ENCODE measurements at regions not wholly inside any gene's neighbourhood (a gene's known extent, or its start where the extent isn't known, plus 50 kb on each side); places are given as distances from the start of the nearest gene placed in this dataset.

- no peak for TF ChIP-seq CTCF (IDR thresholded peaks at IDR 0.05)
- no peak for TF ChIP-seq POLR2A (IDR thresholded peaks at IDR 0.05)
Measured at GRCh38 chr4:25984796-25985195, 70.8 kb downstream of the SMIM20 start.

Measured in testis (tissue), 2 donors.